ENCODE measurements at regions not wholly inside any gene's neighbourhood (a gene's known extent, or its start where the extent isn't known, plus 50 kb on each side); places are given as distances from the start of the nearest gene placed in this dataset.
"Not testable (repeated sequence)": the region's sequence is repeated elsewhere in the genome, so short reads cannot be mapped to it uniquely, and the experiment has no call there.

- H2AFZ ChIP-seq (ENCODE audit: low read length); H3K4me1 ChIP-seq (ENCODE audit: control insufficient read depth, extremely low read depth, insufficient read depth, low read length); H3K4me3 ChIP-seq (replicated peaks in 1 of 4; ENCODE audit: control extremely low read depth in 1 of 4, insufficient read depth in 1 of 4, low read depth in 3 of 4, low read length in 4 of 4); H3K27me3 ChIP-seq (ENCODE audit: control insufficient read depth, insufficient read depth, low read length); H3K36me3 ChIP-seq (ENCODE audit: control insufficient read depth, insufficient read depth, low read length); H3K27ac ChIP-seq (ENCODE audit: insufficient read depth, low read length); H4K20me1 ChIP-seq (ENCODE audit: control insufficient read depth, extremely low read depth, insufficient read depth, low read length); H3K9me3 ChIP-seq (ENCODE audit: control insufficient read depth, insufficient read depth, low read depth, low read length); H3K9ac ChIP-seq (ENCODE audit: insufficient read depth, low read length); DNase-seq (ENCODE audit: low read depth in 2 of 2); H3K79me2 ChIP-seq (ENCODE audit: control insufficient read depth, insufficient read depth, low read length); H3K4me2 ChIP-seq (ENCODE audit: extremely low read depth, insufficient read depth, low read length): not testable (repeated sequence)
Observed at GRCh38 chr16:16627865-16628264, 248.9 kb downstream of the NPIPA7 start.

GRCh38 chr16:16638231-16638630 is 259.3 kb downstream of the NPIPA7 start:
- not testable (repeated sequence) for H3K79me2 ChIP-seq (ENCODE audit: control insufficient read depth, insufficient read depth, low read length); H3K4me2 ChIP-seq (ENCODE audit: extremely low read depth, insufficient read depth, low read length); H3K27me3 ChIP-seq (ENCODE audit: control insufficient read depth, insufficient read depth, low read length); H4K20me1 ChIP-seq (ENCODE audit: control insufficient read depth, extremely low read depth, insufficient read depth, low read length); H3K4me1 ChIP-seq (ENCODE audit: control insufficient read depth, extremely low read depth, insufficient read depth, low read length); H2AFZ ChIP-seq (ENCODE audit: low read length); H3K4me3 ChIP-seq (replicated peaks in 1 of 4; ENCODE audit: control extremely low read depth in 1 of 4, insufficient read depth in 1 of 4, low read depth in 3 of 4, low read length in 4 of 4); H3K9me3 ChIP-seq (ENCODE audit: control insufficient read depth, insufficient read depth, low read depth, low read length); H3K9ac ChIP-seq (ENCODE audit: insufficient read depth, low read length); H3K36me3 ChIP-seq (ENCODE audit: control insufficient read depth, insufficient read depth, low read length); DNase-seq (ENCODE audit: low read depth in 2 of 2); H3K27ac ChIP-seq (ENCODE audit: insufficient read depth, low read length)

- H4K20me1 ChIP-seq (ENCODE audit: control insufficient read depth, extremely low read depth, insufficient read depth, low read length); H3K79me2 ChIP-seq (ENCODE audit: control insufficient read depth, insufficient read depth, low read length); H3K9me3 ChIP-seq (ENCODE audit: control insufficient read depth, insufficient read depth, low read depth, low read length); H3K27ac ChIP-seq (ENCODE audit: insufficient read depth, low read length); H3K27me3 ChIP-seq (ENCODE audit: control insufficient read depth, insufficient read depth, low read length); DNase-seq (ENCODE audit: low read depth in 2 of 2); H3K4me2 ChIP-seq (ENCODE audit: extremely low read depth, insufficient read depth, low read length); H2AFZ ChIP-seq (ENCODE audit: low read length); H3K36me3 ChIP-seq (ENCODE audit: control insufficient read depth, insufficient read depth, low read length); H3K4me3 ChIP-seq (replicated peaks in 1 of 4; ENCODE audit: control extremely low read depth in 1 of 4, insufficient read depth in 1 of 4, low read depth in 3 of 4, low read length in 4 of 4); H3K9ac ChIP-seq (ENCODE audit: insufficient read depth, low read length); H3K4me1 ChIP-seq (ENCODE audit: control insufficient read depth, extremely low read depth, insufficient read depth, low read length): not testable (repeated sequence)
Observed at GRCh38 chr16:16638714-16639113, 259.8 kb downstream of the NPIPA7 start.

GRCh38 chr16:16643828-16644227 is 264.9 kb downstream of the NPIPA7 start:
- not testable (repeated sequence) for H3K4me3 ChIP-seq (replicated peaks in 1 of 4; ENCODE audit: control extremely low read depth in 1 of 4, insufficient read depth in 1 of 4, low read depth in 3 of 4, low read length in 4 of 4); DNase-seq (ENCODE audit: low read depth in 2 of 2); H3K4me2 ChIP-seq (ENCODE audit: extremely low read depth, insufficient read depth, low read length); H3K9me3 ChIP-seq (ENCODE audit: control insufficient read depth, insufficient read depth, low read depth, low read length); H3K27ac ChIP-seq (ENCODE audit: insufficient read depth, low read length); H2AFZ ChIP-seq (ENCODE audit: low read length); H3K4me1 ChIP-seq (ENCODE audit: control insufficient read depth, extremely low read depth, insufficient read depth, low read length); H3K36me3 ChIP-seq (ENCODE audit: control insufficient read depth, insufficient read depth, low read length); H3K9ac ChIP-seq (ENCODE audit: insufficient read depth, low read length); H4K20me1 ChIP-seq (ENCODE audit: control insufficient read depth, extremely low read depth, insufficient read depth, low read length); H3K27me3 ChIP-seq (ENCODE audit: control insufficient read depth, insufficient read depth, low read length); H3K79me2 ChIP-seq (ENCODE audit: control insufficient read depth, insufficient read depth, low read length)

GRCh38 chr16:16648002-16648401 is 269.1 kb downstream of the NPIPA7 start:
- H4K20me1 ChIP-seq (ENCODE audit: control insufficient read depth, extremely low read depth, insufficient read depth, low read length); H3K9me3 ChIP-seq (ENCODE audit: control insufficient read depth, insufficient read depth, low read depth, low read length); H3K4me1 ChIP-seq (ENCODE audit: control insufficient read depth, extremely low read depth, insufficient read depth, low read length); H3K27ac ChIP-seq (ENCODE audit: insufficient read depth, low read length); DNase-seq (ENCODE audit: low read depth in 2 of 2); H2AFZ ChIP-seq (ENCODE audit: low read length); H3K4me2 ChIP-seq (ENCODE audit: extremely low read depth, insufficient read depth, low read length); H3K4me3 ChIP-seq (replicated peaks in 1 of 4; ENCODE audit: control extremely low read depth in 1 of 4, insufficient read depth in 1 of 4, low read depth in 3 of 4, low read length in 4 of 4); H3K27me3 ChIP-seq (ENCODE audit: control insufficient read depth, insufficient read depth, low read length); H3K9ac ChIP-seq (ENCODE audit: insufficient read depth, low read length); H3K79me2 ChIP-seq (ENCODE audit: control insufficient read depth, insufficient read depth, low read length); H3K36me3 ChIP-seq (ENCODE audit: control insufficient read depth, insufficient read depth, low read length): not testable (repeated sequence)

GRCh38 chr16:16672180-16672812 is 293.4 kb downstream of the NPIPA7 start:
- not testable (repeated sequence) for H3K4me1 ChIP-seq (ENCODE audit: control insufficient read depth, extremely low read depth, insufficient read depth, low read length); H4K20me1 ChIP-seq (ENCODE audit: control insufficient read depth, extremely low read depth, insufficient read depth, low read length); DNase-seq (ENCODE audit: low read depth in 2 of 2); H3K36me3 ChIP-seq (ENCODE audit: control insufficient read depth, insufficient read depth, low read length); H3K4me3 ChIP-seq (replicated peaks in 1 of 4; ENCODE audit: control extremely low read depth in 1 of 4, insufficient read depth in 1 of 4, low read depth in 3 of 4, low read length in 4 of 4); H2AFZ ChIP-seq (ENCODE audit: low read length); H3K27me3 ChIP-seq (ENCODE audit: control insufficient read depth, insufficient read depth, low read length); H3K79me2 ChIP-seq (ENCODE audit: control insufficient read depth, insufficient read depth, low read length); H3K9ac ChIP-seq (ENCODE audit: insufficient read depth, low read length); H3K4me2 ChIP-seq (ENCODE audit: extremely low read depth, insufficient read depth, low read length); H3K27ac ChIP-seq (ENCODE audit: insufficient read depth, low read length); H3K9me3 ChIP-seq (ENCODE audit: control insufficient read depth, insufficient read depth, low read depth, low read length)

- not testable (repeated sequence) for H3K27ac ChIP-seq (ENCODE audit: insufficient read depth, low read length); DNase-seq (ENCODE audit: low read depth in 2 of 2); H2AFZ ChIP-seq (ENCODE audit: low read length); H3K4me2 ChIP-seq (ENCODE audit: extremely low read depth, insufficient read depth, low read length); H3K27me3 ChIP-seq (ENCODE audit: control insufficient read depth, insufficient read depth, low read length); H3K9me3 ChIP-seq (ENCODE audit: control insufficient read depth, insufficient read depth, low read depth, low read length); H3K4me1 ChIP-seq (ENCODE audit: control insufficient read depth, extremely low read depth, insufficient read depth, low read length); H4K20me1 ChIP-seq (ENCODE audit: control insufficient read depth, extremely low read depth, insufficient read depth, low read length); H3K79me2 ChIP-seq (ENCODE audit: control insufficient read depth, insufficient read depth, low read length); H3K4me3 ChIP-seq (replicated peaks in 1 of 4; ENCODE audit: control extremely low read depth in 1 of 4, insufficient read depth in 1 of 4, low read depth in 3 of 4, low read length in 4 of 4); H3K9ac ChIP-seq (ENCODE audit: insufficient read depth, low read length); H3K36me3 ChIP-seq (ENCODE audit: control insufficient read depth, insufficient read depth, low read length)
Observed at GRCh38 chr16:16674820-16675219, 295.9 kb downstream of the NPIPA7 start.
